Stimulated activated CD4-positive, alpha-beta T cell treated with anti-CD3 and anti-CD28 coated beads, Interleukin-15, amount 100 ng/mL, for 48 hours (primary cell): ENCODE measurements at regions not wholly inside any gene's neighbourhood (a gene's known extent, or its start where the extent isn't known, plus 50 kb on each side); places are given as distances from the start of the nearest gene placed in this dataset.

Source experiments
- DNase-seq, 2 donors: peaks; one replicate each; pipeline ENCODE4 v3.0.0-alpha.2; 2020; ENCODE audit warnings: low read depth in 2 of 2

DNA sequence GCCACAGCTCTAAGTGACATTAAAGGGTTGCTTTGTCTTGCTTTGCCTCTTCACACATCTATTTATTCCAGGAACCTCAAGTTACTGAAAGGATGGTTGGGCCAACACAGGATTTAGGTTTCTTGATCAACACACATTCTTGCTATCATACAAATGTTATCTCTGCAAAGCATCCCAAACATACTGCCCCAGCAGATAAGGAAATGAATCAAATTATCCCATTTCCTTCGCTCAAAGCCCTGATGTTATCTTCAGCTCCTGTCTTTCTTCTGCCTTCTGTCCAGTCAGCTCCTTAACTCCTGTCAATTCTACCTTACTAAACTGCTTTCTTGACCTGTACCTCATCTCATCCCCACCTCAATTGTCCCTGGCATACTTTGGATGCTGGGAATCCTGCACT, 355.9 kb upstream of the TENM4 start:
- no peak for DNase-seq

DNA sequence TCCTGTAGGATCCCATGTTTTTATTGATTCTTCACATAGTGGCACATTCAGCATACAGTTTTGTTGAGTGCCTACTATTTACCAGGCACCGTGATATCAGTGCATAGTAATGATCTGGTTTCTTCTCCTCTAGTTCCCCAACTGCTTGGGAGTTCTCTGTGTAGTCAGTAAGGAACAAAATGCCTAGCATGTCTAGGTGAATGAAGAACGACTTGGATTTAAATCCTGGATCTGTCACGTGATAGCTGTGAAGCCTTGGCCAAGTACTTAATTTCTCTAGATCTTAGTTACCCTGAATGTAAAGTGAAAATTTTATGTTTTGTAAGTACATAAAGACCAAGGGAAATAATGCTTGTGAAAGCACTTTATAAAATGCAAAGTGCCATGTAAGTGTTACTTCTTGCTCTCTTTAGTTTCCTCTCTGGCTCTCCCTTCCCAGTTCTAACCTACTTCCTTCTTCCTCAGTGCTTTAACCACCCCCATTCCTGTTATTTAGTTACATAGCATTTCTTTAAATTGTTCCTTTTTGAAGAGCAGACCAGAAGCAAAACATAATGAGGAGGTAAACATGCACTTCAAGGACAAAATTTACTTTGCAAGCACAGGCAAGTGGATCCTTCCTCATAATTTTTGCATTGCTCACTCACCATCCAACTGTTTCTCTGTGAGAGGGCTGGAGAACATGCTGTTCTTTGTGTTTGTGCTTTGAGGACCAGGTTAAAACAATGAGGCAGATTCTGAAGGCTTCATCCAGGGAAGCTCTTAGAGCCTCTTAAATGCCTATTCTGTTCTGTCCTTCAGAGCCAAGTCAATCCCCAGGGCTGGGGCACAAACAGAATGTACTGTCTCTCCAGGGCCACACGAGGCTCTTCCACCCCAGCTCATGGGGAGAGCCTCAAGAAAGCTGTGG, 353.9 kb upstream of the TENM4 start:
- DNase-seq, result no peak

DNA sequence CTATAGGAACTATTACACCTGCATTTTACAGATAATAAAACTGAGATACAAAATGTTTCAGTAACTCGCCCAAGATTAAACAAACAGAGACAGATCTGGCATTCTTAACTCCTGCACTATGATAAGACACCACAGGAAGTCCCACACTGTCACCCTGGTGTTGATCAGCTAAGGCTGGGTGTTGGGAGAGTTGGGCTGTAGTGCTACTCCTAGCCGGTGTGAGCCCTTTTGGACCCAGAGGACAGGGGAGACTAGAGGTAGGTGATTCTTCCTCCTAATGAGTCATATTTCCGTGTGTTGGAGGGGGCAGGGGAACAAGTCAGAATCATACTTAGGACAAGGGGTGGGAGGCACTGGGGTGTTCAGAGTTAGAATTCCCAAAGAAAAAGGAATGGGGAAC, 353.2 kb upstream of the TENM4 start:
- no peak for DNase-seq

DNA sequence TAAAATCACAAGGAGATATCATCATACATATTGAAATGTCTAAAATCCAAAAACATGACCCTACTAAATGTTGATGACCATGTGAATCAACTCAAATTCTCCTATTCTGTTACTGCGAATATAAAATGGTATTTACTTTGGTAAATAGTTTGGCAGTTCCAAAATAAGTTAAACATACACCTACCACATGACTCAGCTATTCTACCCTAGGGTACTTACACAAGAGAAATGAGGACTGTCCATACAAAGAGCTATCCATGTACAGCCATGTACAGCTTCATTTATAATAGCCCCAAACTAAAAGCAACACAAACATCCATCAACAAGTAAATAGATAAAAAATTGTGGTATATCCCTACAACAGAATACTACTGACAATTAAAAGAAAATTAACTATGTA, 346.1 kb upstream of the TENM4 start:
- DNase-seq, result no peak

DNA sequence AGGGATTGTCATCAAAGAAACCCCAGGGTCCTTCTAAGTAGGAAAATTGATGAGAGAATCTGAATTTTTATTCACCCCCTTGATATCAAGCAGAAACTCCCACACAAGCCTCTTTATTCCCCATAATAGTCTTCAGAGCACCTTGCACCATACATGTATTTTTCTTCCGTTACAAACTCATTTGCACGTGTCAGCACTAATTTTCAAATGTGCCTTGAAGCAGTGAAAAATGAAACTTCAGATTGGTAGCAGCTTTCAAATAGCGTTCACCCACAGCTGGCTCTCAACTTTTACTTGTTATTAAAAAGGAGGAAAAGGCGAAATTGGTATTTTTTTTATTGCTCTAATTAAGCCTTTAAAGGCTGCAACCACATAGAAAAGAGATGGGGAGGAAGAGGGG, 343.0 kb upstream of the TENM4 start:
- DNase-seq, result no peak

DNA sequence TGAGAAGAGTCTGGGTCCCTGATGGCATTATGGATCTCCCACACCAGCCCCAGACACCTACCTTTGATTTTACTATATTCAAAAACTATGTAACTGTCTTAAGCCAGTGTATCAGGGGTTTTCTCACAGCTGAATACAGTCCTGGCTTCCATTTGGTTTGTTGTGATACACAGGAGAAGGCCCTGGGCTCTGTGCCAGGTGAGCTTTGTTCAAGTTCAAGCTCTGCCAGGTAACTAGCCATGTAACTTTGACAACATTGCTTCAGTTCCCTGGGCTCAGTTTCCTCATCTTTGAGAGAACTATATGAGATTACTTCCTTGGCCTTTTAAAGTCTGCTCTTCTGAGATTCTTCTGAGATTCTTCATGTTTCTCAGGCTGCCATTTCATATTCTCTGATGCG, 327.5 kb upstream of the TENM4 start:
- DNase-seq, result no peak

DNA sequence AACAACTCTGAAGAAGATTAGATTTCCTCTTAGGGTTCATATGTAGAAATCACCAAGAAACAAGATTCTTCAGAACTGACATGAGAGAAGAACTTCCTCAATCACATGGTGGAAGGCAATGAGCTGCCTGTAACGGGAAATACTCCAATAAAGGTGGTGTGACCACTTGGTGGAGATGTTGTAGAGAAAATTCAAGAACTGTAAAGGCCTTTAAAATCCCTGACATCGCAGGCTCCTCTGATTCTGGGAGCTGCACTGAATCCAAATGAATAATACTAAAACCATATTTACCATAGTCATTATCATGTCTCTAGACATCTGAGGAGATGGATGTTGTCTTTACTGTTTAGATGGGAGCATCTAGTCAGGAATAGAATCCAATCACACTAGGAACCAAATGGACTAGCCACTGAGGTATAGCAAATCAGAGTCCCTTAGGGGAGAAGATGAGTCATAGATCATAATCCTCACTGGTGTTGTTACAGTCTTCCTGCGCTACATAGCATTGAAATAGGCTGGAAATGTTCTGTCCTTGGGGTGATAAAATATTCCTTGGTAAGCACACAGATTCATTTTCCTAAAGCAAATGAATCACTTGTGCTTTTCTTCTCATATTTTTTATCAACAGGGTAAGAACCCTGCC, 321.6 kb upstream of the TENM4 start:
- no peak for DNase-seq

DNA sequence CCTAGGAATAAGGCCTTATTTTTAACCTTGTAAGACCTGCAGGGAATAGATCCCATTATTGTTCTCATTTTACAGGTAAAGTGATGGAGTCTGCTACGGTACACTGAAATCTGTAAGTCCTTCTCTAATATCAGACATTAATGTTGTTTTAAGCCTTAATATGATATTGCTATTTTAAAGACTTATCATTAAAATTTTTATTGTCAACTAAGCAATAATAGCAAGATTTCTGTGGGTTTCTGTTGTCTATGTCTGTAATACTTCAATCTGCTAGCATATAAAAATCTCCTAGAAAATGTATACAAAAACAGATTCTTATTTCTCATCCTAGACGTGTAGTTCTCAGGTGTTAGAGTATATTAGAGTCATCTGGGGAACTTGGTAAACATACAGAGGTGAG, 317.5 kb upstream of the TENM4 start:
- DNase-seq, result no peak

DNA sequence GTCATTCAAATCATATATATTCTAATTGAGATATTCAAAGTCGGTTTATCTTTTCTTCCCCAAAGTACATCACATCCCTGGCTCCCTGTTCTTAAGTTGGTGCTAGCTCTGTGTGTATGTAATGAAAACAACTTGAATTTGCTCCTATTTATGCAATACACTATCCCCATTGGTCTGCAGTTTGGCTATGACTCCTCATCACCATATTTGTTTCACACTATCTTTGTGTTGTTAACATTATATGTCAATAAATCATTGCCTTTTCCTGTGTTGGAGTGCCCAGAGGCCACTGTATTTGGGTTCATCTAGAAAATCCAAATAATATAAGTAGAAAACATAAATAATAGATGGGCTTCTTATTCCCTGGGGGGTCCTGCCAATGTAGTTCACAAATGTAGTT, 306.6 kb upstream of the TENM4 start:
- no peak for DNase-seq

DNA sequence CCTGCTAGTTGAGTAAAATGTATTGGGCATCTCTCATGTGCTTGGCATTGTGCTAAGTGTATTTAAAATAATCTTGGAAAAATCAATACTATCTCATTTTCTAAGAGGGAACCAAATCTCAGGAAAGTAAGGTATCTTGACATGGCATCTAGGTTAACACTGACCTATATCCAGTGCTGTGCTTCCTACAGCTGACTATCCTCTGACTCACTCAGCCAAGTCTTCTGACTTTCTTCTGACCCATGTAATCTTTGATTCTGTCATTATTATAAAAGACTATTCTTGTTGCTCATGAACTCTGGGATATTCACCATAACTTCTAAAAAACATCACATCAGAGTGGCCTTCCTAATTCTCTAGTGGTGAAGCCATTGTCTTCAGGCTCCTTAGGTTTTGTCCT, 304.1 kb upstream of the TENM4 start:
- DNase-seq, result no peak

DNA sequence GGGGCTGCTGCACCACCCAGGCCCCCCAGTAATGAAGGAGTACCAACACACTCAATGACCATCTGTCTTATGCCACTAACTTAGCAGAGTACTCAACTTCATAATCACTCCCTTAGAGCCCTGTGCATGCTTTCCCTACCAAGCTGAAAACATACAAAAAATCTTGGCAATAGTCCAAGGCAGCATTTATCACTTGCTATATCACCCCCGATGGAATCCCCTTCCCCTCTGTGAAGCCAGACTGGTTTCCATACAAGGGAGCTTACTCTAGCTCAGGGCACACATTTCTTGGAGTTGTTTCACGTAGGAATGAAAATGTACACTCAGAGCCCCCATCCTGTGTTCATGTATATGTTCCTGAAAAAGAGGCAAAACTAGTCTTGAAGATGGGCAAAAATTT, 301.3 kb upstream of the TENM4 start:
- no peak for DNase-seq

DNA sequence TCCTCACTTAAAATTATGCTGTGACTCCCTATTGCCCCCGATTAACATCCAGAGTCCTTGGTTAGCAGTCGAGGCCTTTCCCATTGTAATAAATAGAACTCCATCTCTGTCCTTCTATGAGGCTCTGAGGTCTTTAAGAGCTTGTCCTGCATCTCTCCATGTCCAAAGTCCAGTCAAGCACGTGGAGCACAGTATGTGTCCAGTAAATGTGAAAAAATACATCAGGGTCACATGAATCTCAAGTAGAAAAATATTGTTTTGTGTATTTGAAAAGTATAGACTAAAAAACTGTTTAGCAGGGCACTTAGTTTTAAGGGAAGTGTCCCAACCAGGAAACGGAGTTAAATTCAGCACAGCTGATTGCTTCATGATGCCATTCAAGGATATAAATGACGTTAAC, 298.8 kb upstream of the TENM4 start:
- no peak for DNase-seq

DNA sequence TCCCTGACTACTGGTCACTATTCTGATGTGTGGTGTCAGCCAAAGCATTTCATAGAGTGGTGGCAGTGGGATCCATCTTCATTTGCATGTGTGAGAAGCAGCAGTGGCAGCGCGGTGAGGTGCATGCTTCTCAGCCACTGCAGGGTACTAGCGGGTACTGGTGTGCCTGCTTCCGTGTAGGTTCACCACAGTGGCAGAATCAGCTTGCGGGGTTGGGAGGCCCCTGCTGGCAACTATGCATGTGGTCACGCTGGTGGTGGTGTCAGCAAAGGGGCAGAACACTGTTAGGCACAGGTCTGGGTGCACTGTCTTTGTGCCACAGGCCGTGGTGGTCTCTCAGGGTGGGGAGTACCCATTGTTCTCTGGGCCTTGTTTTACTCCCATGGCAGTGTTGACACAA, 286.4 kb upstream of the TENM4 start:
- DNase-seq, result no peak

DNA sequence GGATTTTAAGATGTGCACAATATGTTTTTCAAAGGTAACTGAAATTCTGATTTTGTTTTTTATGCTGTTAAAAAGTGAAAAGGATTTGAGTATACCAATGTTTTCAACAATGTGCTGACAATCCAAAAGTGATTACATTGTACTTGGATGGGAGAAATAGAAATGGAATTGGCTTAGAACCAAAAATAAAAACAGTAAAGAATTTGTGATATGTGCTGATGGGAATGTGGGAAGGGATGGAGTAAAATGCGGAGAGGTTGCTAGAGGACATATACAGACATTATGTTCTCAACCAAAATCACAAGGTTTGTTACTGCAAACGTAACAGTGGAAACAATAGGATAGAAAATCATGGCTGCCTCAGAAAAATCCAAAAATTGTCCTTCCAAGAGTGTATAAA, 279.3 kb upstream of the TENM4 start:
- no peak for DNase-seq

DNA sequence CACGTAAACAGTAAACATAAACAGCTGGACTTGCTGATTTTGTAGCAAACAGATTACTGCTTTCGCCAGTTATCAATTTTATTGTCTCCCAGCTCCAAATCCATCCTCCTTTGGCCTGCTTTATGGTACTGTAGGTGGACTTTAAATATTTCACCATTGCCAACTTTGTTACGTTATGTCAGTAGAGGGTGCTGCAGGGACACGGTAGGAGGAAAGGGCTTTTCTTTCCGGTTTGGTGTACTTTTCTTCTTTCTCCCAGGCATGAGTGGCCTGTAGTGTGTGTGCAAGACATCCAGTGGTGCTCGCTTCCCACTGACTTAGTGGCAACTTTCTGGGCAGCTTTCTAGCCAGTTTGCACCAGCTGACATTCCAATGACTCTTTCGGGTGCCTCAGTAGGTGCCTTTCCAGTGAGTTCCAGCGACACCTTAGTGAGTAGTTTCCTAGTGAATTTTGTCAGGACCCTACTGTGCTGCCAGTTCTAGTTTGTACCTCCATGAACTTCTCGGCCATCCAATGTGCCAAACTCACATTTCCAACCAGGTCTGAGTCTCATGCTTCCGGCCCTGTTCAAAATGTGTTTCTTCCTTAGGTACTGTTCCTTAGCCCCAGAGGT, 267.6 kb upstream of the TENM4 start:
- DNase-seq, result no peak

DNA sequence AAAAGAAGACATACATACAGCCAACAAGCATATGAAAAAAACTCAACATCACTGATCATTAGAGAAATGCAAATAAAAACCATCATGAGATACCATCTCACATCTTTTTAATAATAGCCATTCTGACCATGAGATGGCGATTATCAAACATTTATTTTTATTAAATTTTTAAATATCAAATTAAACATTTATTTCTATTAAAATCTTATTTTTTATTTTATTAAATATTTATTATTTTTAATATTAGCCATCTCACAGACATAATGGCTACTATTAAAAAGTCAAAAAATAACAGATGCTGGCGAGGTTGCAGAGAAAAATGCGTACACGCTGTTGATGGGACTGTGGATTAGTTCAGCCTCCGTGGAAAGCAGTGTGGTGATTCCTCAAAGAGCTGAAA, 264.8 kb upstream of the TENM4 start:
- DNase-seq, result no peak

DNA sequence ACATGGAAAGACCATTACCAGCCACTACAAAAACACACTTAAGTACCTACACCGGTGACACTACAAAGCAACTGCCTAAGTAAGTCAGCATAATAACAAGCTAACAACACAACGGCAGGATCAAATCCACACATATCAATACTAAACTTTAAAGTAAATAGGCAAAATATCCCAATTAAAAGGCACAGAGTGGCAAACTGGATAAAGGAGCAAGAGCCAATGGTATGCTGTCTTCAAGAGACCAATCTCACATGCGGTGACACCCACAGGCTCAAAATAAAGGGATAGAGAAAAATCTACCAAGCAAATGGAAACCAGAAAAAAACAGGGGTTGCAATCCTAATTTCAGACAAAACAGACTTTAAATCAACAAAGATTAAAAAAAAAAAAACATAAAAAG, 261.5 kb upstream of the TENM4 start:
- no peak for DNase-seq

DNA sequence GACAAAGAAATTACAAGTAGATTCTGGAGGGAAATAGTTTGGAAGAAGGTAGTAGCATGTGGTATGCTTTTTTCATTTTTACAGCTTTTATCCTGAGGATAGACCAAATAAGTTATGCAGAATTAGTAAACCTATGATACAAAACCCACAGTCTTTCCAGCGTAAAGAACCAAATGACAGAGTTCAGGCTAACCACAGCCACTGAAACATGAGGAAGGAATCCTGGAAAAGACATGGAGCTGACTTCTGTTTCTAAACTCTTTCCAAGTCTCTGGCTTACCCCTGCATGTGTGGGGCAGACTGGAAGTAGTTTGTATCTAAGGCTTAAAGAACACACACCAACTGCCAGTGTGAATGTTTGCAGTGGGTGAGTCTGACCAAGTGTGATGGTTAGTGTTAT, 258.4 kb upstream of the TENM4 start:
- DNase-seq, result no peak

DNA sequence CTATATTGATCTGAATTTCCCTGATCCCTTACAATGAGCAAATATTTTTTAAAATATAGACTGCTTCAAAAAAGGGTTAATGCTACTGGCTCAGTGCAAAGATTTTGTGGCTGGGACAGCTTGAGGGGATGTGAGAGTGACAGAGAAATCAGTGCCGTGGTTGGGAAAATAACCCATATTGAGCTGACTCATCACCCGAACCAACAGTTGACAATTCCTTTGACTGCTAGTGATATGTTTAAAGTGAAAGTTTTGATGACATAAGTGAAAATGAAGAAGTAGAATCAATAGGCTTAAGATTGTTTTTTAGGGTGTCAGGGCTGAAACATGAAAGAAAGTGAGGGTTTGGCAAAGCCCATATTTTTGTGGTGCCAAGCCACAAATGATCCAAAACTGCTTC, 257.1 kb upstream of the TENM4 start:
- DNase-seq, result no peak

DNA sequence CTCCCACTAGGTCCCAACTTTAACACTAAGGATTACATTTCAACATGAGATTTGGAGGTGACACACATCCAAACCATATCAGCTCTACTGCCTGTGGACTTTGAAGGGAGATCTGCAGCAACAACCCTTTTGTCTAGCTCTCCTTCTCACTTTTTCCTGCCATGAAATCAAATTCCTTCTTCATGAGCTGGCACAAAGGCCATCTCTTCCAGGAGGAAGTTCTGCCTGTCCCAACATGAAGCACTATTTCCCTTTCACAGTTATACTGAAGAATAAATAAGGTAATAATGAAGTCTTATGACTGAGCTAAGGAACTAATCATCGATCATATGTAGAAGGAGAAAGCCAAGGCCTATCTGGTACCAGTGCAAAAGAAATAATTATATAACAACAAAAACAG, 253.5 kb upstream of the TENM4 start:
- DNase-seq, result no peak

DNA sequence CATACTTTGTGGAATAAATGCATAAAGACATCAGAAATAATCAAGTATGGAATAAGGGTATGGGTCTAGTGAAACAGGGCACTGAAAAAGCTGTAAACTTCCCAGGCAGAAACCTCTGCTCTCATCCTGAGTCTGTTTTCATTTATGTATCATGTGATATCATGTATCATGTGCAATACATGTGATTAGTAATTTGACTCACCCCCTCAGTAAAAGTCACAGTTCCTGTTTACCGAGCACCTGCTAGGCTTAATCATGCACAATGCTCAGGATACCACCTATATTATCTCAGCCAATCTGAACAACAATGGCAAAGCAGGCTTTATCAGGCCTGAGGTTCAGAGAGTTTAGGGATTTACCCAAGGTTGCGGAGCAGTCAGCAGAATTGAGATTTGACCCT, 250.6 kb upstream of the TENM4 start:
- DNase-seq, result no peak

DNA sequence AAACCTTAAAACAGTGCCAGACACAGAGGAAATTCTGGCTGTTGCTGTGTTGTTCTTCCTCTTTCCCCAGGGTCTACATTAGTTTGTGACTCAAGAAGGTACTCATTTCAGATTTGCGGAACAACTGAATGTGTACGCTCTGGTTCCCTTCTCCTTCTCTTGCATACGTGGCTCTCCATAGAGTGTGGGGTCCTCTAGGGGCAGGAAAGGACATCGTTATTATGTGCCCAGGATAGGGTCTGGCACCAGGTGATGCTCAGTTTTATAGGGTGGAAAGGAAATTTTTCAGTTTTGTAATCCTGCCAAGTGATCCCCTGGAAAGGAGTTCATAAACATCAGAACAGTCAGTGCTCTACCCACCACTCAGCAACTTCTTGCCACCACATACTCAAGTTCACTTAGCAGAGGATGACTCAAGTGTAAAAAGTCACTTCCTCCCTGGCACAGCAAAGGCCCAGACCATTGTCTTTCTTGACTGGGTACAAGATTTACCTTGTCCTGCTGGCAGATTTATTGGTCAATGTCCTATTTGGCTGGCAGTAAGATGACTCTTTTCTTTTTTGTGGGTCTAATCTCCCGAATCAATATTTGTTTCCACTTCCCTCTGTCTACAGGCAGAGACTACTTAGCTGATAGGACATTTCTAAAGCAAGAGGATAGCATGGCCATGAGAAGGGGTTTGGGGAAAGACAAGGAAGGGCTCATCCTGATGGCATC, 246.0 kb upstream of the TENM4 start:
- no peak for DNase-seq

DNA sequence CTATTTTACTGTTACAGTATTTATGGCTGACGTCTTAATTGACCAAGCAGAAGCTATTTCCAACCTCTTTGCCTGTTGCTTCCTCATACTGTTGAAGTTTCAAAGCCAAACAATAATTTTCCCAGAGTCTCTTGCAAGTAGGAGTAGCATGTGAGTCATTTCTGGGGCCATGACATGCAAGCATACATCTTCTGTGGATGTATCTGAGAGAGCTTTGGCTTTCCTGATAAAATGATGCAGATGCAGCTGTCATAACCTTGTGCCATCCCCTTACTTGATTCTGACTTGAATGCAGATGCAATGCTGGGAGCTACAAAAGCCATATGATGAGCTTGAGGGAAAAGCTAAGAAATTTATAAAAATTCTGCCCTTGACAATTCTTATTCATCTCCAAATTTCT, 243.1 kb upstream of the TENM4 start:
- DNase-seq, result no peak
